DND-41 (cell line): ENCODE measurements at regions not wholly inside any gene's neighbourhood (a gene's known extent, or its start where the extent isn't known, plus 50 kb on each side); places are given as distances from the start of the nearest gene placed in this dataset.

ENCODE experiments used
- ATAC-seq: fragments of 200-7000 bp; cut with Tn5 transposase; 3 replicates; pipeline ENCODE4 v1.9.1; 2021; ENCODE audit warnings: low read depth; ENCODE audit not compliant: insufficient read depth
- DNase-seq: peaks from one replicate; pipeline ENCODE4 v3.0.0-alpha.2; 2020
- H2AFZ ChIP-seq: 2 replicates; pipeline ENCODE4 v1.6.0; 2012; ENCODE audit warnings: low read depth, low read length
- H3K27ac ChIP-seq: 2 replicates; pipeline ENCODE4 v1.5.1; 2012; ENCODE audit warnings: low read length, inconsistent platforms
- H3K27me3 ChIP-seq: fragments of 200-600 bp; sonication (generic); 2 replicates; pipeline ENCODE4 v1.6.0; 2012; ENCODE audit warnings: low read length, mild to moderate bottlenecking, inconsistent platforms; ENCODE audit not compliant: insufficient read depth, poor library complexity
- H3K36me3 ChIP-seq: 2 replicates; pipeline ENCODE4 v1.5.1; 2012; ENCODE audit warnings: low read length, inconsistent platforms; ENCODE audit not compliant: insufficient read depth
- H3K4me1 ChIP-seq: 2 replicates; pipeline ENCODE4 v1.5.1; 2012; ENCODE audit warnings: mild to moderate bottlenecking, low read length; ENCODE audit not compliant: insufficient read depth
- H3K4me2 ChIP-seq: 2 replicates; pipeline ENCODE4 v1.6.0; 2012; ENCODE audit warnings: mild to moderate bottlenecking, moderate library complexity, low read length, inconsistent platforms; ENCODE audit not compliant: insufficient read depth
- H3K4me3 ChIP-seq, 2 experiments: fragments of 200-600 bp in 1 of 2; shearing (Covaris generic) in 1 of 2; 2 replicates each; pipeline ENCODE4 v1.5.1; 2012 to 2016; ENCODE audit warnings: inconsistent platforms in 2 of 2, low read length in 2 of 2, mild to moderate bottlenecking in 2 of 2, low read depth in 1 of 2, moderate library complexity in 1 of 2
- H3K79me2 ChIP-seq: 2 replicates; pipeline ENCODE4 v1.6.0; 2012; ENCODE audit warnings: low read length, inconsistent platforms; ENCODE audit not compliant: insufficient read depth
- H3K9ac ChIP-seq: 2 replicates; pipeline ENCODE4 v1.6.0; 2012; ENCODE audit warnings: low read depth, mild to moderate bottlenecking, inconsistent platforms, low read length, moderate library complexity
- H3K9me3 ChIP-seq: 2 replicates; pipeline ENCODE4 v1.5.1; 2012; ENCODE audit warnings: low read length, moderate library complexity, mild to moderate bottlenecking, inconsistent platforms; ENCODE audit not compliant: insufficient read depth, severe bottlenecking
- H4K20me1 ChIP-seq: 2 replicates; pipeline ENCODE4 v1.6.0; 2012; ENCODE audit warnings: low read length; ENCODE audit not compliant: insufficient read depth
- EZH2 ChIP-seq: IDR thresholded peaks from 3 replicates; pipeline ENCODE4 v1.6.1; 2012; ENCODE audit warnings: borderline replicate concordance, low read depth, mild to moderate bottlenecking, moderate library complexity, low read length, inconsistent platforms; ENCODE audit not compliant: severe bottlenecking
- TF ChIP-seq, protein P1 (sequence below): IDR thresholded peaks from 2 replicates; pipeline ENCODE4 v1.5.1; 2012; ENCODE audit warnings: borderline replicate concordance, low read length, moderate library complexity, mild to moderate bottlenecking; ENCODE audit not compliant: poor library complexity, severe bottlenecking; ENCODE audit errors: extremely low read depth

DNA sequence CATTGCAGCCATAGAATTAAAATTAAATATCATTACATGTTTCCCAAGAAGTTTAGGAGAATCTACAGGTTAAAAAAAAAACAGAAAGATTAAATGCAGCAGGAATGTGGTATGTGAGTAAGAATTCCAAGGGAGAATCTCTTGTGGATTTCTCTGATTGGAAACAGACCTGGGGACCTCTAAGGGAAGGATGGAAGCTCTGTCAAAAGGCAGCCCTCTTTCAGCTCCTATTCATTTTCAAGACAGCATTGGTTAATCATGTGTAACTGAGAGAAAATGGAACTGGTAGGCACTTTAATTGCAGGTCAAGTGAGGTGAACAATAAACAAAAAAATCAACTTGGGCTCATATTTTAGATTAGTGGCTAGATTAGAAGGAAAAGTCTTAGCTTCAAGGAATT is 81.4 kb upstream of the MTPN start:
- ATAC-seq (no peak), DNase-seq (no peak)
- H3K4me2 ChIP-seq: no peak overlapping the region
- H3K9me3 ChIP-seq: no peaks in the 10 kb centered on the region
- TF ChIP-seq, protein P1, sequence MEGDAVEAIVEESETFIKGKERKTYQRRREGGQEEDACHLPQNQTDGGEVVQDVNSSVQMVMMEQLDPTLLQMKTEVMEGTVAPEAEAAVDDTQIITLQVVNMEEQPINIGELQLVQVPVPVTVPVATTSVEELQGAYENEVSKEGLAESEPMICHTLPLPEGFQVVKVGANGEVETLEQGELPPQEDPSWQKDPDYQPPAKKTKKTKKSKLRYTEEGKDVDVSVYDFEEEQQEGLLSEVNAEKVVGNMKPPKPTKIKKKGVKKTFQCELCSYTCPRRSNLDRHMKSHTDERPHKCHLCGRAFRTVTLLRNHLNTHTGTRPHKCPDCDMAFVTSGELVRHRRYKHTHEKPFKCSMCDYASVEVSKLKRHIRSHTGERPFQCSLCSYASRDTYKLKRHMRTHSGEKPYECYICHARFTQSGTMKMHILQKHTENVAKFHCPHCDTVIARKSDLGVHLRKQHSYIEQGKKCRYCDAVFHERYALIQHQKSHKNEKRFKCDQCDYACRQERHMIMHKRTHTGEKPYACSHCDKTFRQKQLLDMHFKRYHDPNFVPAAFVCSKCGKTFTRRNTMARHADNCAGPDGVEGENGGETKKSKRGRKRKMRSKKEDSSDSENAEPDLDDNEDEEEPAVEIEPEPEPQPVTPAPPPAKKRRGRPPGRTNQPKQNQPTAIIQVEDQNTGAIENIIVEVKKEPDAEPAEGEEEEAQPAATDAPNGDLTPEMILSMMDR: no peak
- TF ChIP-seq EZH2: no peak
- H3K36me3 ChIP-seq: no peaks in the 10 kb centered on the region
- no peaks in the 10 kb centered on the region for H3K79me2 ChIP-seq
- H3K9ac ChIP-seq: no peak overlapping the region
- no peak overlapping the region for H3K4me3 ChIP-seq
- no peak overlapping the region for H3K27ac ChIP-seq
- H3K27me3 ChIP-seq: no peaks in the 10 kb centered on the region
- no peaks in the 10 kb centered on the region for H3K4me1 ChIP-seq
- no peaks in the 10 kb centered on the region for H4K20me1 ChIP-seq
- no peak overlapping the region for H2AFZ ChIP-seq

DNA sequence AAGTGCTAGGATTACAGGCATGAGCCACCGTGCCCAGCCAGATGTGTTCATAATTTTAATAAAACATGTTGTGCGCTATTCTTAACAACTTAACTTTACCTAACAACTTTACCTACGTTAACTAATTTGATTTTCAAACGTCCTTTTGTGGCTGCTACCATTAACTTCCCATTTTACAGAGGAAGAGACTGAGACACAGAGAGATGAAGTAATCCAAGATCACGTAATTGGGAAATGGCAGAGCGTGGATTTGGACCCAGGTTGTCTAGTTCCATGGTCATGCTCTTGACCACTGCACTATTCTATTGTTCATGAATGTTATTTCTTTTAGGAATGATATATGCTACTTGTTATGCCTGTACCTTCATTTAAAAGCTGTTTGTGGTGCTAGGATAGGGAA is 80.3 kb upstream of the MTPN start:
- Histone ChIP-seq H3K9ac (no peak overlapping the region), H3K27me3 (no peaks in the 10 kb centered on the region), H3K9me3 (no peaks in the 10 kb centered on the region), H4K20me1 (no peaks in the 10 kb centered on the region), H3K4me2 (no peak overlapping the region), H2AFZ (no peak overlapping the region), H3K27ac (no peak overlapping the region), H3K4me3 (no peak overlapping the region), H3K79me2 (no peaks in the 10 kb centered on the region), H3K4me1 (no peaks in the 10 kb centered on the region), H3K36me3 (no peaks in the 10 kb centered on the region)
- TF ChIP-seq EZH2: no peak
- TF ChIP-seq, protein P1: no peak
- ATAC-seq (no peak), DNase-seq (no peak)

DNA sequence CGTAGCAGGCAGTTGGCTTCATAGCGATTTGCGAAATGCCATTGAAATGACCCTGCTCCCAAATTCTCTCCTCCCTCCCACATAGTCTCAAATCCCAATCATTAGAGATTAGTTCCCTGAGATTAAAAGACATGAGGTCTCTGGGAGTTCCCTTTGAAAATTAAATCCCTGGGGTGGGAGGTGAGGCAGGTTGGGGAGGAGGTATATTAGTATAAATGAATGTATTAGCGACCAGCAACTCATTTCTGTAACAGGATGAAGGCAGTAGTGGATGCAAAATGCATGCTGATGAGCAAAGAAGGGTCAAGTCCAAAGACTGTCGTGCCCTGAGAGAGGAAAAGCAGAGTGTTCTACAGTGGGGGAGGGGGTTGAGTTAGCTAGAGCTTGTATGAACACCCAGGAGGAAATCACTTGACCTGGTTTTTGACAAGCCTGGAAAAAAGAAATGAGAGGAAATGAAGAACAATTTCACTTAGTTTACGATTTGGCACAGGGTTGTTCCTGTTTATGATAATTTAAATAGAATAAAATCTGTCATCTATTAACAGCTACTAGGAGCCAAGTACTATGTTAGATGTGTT is 79.6 kb upstream of the MTPN start:
- no peaks in the 10 kb centered on the region for H3K9me3 ChIP-seq
- no peak for TF ChIP-seq EZH2
- TF ChIP-seq, protein P1: no peak
- ATAC-seq (no peak), DNase-seq (no peak)
- H3K27me3 ChIP-seq: no peaks in the 10 kb centered on the region
- no peaks in the 10 kb centered on the region for H3K79me2 ChIP-seq
- no peak overlapping the region for H3K9ac ChIP-seq
- no peak overlapping the region for H2AFZ ChIP-seq
- H3K27ac ChIP-seq: no peak overlapping the region
- no peaks in the 10 kb centered on the region for H3K4me1 ChIP-seq
- H3K4me2 ChIP-seq: no peak overlapping the region
- no peaks in the 10 kb centered on the region for H4K20me1 ChIP-seq
- H3K4me3 ChIP-seq: no peak overlapping the region
- no peaks in the 10 kb centered on the region for H3K36me3 ChIP-seq

DNA sequence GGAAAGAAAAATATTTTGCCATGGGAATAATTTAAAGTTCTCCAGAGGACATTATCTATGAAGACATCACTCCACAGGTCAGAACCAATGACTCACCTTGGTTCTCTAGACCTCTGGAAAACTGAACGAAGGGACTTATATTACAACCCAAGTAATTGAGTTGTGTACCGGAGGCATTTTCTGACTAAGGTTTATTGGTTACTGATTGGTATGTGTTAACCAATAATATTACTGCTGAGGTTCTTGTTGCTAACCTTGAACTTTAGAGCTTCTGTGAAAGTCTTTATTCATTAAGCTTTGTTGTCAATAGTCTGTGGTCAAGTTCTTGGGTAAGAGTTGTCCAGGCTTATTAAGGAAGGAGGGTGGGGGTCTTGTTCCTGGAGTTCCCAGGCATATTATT is 78.1 kb upstream of the MTPN start:
- DNase-seq: no peak
- no peaks in the 10 kb centered on the region for H3K4me1 ChIP-seq
- H3K4me2 ChIP-seq: no peak overlapping the region
- no peak overlapping the region for H3K9ac ChIP-seq
- no peaks in the 10 kb centered on the region for H3K79me2 ChIP-seq
- H3K9me3 ChIP-seq: no peaks in the 10 kb centered on the region
- no peak overlapping the region for H2AFZ ChIP-seq
- ATAC-seq: no peak
- no peaks in the 10 kb centered on the region for H4K20me1 ChIP-seq
- no peak overlapping the region for H3K4me3 ChIP-seq
- H3K36me3 ChIP-seq: no peaks in the 10 kb centered on the region
- no peak overlapping the region for H3K27ac ChIP-seq
- TF ChIP-seq EZH2: no peak
- TF ChIP-seq, protein P1: no peak
- no peaks in the 10 kb centered on the region for H3K27me3 ChIP-seq
